Caco-2 (cell line): ENCODE measurements at regions not wholly inside any gene's neighbourhood (a gene's known extent, or its start where the extent isn't known, plus 50 kb on each side); places are given as distances from the start of the nearest gene placed in this dataset.

Experiments used
- BruUV-seq: library from RNA; stranded (reverse); fragments of 400-500 nt; replicated peaks from 2 replicates; lab custom pipeline; 2021; lab: Mats Ljungman, UMichigan
- CTCF ChIA-PET: fragments of 300-600 bp; sonication (Branson Sonifier 250); formaldehyde crosslinking; loops from one replicate; lab custom pipeline; 2022; ENCODE audit warnings: antibody characterized with exemption; lab: Charles Lee
- POLR2A ChIA-PET: fragments of 300-600 bp; sonication (Branson Sonifier 250); formaldehyde crosslinking; loops from one replicate; lab custom pipeline; 2022; ENCODE audit warnings: antibody characterized with exemption; lab: Charles Lee
- DNase-seq, 2 experiments: peaks; one replicate each; pipeline versions ENCODE4 v3.0.0 to v3.0.0-alpha.2; 2020 to 2022
- H3K27me3 ChIP-seq: replicated peaks from 2 replicates; pipeline ENCODE4 v1.6.0; 2011; ENCODE audit warnings: low read length; ENCODE audit not compliant: control insufficient read depth, insufficient read depth
- H3K36me3 ChIP-seq: 2 replicates; pipeline ENCODE4 v1.5.1; 2011; ENCODE audit warnings: low read length; ENCODE audit not compliant: control insufficient read depth, insufficient read depth
- H3K4me1 ChIP-seq: fragments of 250-450 bp; sonication (Bioruptor Pico); 2 replicates; pipeline ENCODE4 v1.5.1; 2020; ENCODE audit warnings: mild to moderate bottlenecking
- H3K4me3 ChIP-seq: 2 replicates; pipeline ENCODE4 v1.5.1; 2011; ENCODE audit warnings: low read depth, mild to moderate bottlenecking, control low read depth, low read length
- H3K9me3 ChIP-seq: fragments of 250-450 bp; sonication (Bioruptor Pico); 2 replicates; pipeline ENCODE4 v1.5.1; 2020; ENCODE audit warnings: mild to moderate bottlenecking, moderate library complexity
- H3K27ac Mint-ChIP-seq: one replicate; pipeline ENCODE4 v1.8.0; 2022; ENCODE audit warnings: mixed read lengths; ENCODE audit not compliant: unreplicated experiment
- H3K27me3 Mint-ChIP-seq: one replicate; pipeline ENCODE4 v1.8.0; 2022; ENCODE audit warnings: mixed read lengths; ENCODE audit not compliant: insufficient read depth, unreplicated experiment
- H3K36me3 Mint-ChIP-seq: one replicate; pipeline ENCODE4 v1.8.0; 2022; ENCODE audit warnings: mild to moderate bottlenecking, mixed read lengths; ENCODE audit not compliant: insufficient read depth, unreplicated experiment
- H3K4me1 Mint-ChIP-seq: one replicate; pipeline ENCODE4 v1.8.0; 2022; ENCODE audit warnings: low read depth, mixed read lengths; ENCODE audit not compliant: unreplicated experiment
- H3K4me3 Mint-ChIP-seq: one replicate; pipeline ENCODE4 v1.8.0; 2022; ENCODE audit warnings: mild to moderate bottlenecking, moderate library complexity, mixed read lengths; ENCODE audit not compliant: unreplicated experiment
- H3K9me3 Mint-ChIP-seq: one replicate; pipeline ENCODE4 v1.8.0; 2022; ENCODE audit warnings: mixed read lengths; ENCODE audit not compliant: unreplicated experiment
- intact Hi-C: fragments of 100-400 bp; cut with micrococcal nuclease; formaldehyde crosslinking; loops from one replicate; pipeline ENCODE4 v1.10.0; 2022; ENCODE audit not compliant: unreplicated experiment
- TF ChIP-seq, protein P1 (sequence below), 2 experiments: fragments of 200-600 bp in 1 of 2; IDR thresholded peaks; 1 replicate in 1 of 2; 2 replicates in 1 of 2; pipeline versions ENCODE4 v1.5.1 to v1.8.0; 2011 to 2022; ENCODE audit warnings: antibody characterized with exemption in 1 of 2, control low read depth in 1 of 2, inconsistent platforms in 1 of 2, low read depth in 1 of 2, low read length in 1 of 2, mild to moderate bottlenecking in 1 of 2, moderate library complexity in 1 of 2; ENCODE audit not compliant: insufficient read depth in 1 of 2, severe bottlenecking in 1 of 2, unreplicated experiment in 1 of 2

DNA sequence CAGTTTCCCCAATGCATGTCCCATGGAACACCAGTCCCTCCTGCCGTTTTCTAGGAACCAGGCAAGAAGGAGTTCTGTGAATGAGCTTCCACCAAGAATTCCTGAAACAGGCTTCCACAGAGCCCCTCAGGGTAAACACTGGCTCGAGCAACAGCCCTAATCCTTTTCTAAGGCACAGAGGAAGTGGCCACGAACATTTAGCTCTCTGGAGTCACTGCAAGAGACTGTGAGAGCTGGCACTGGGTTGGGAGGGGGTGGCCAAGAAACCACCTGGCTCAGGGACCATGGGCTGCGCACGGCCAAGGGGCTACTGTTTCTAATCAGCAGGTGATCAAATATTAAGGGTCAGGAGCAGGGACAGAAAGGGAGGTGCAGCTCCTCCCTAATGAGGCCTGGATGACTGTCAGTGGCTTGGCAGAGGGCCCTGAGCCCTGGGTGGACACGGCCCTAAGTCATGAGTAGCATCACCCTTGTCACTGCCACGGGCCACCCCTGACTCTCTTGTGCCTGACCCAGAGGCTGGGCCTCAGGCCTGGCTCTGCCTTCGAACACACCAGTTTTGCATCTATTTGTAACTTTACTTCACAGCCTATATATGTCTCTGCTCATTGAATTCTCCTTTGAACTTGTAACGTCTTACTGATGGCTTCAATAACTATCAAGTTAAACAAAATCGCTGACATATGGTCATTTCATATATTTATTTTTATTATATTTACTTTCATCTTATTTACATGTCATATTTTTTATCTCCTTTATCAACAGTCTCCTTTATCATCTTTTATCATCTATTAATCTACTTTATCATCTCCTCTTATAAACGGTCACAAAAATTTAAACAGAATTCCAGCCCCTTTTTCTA lies 154.0 kb downstream of the DICER1 start:
- no peak overlapping the region for H3K4me3 ChIP-seq
- Mint-ChIP-seq H3K9me3 (no peaks in the 10 kb centered on the region), H3K4me1 (no peaks in the 10 kb centered on the region), H3K27me3 (peaks cover 42% of the 10 kb centered on the region), H3K4me3 (no peak overlapping the region), H3K36me3 (no peaks in the 10 kb centered on the region), H3K27ac (no peak overlapping the region)
- no peaks in the 10 kb centered on the region for H3K9me3 ChIP-seq
- DNase-seq: no peak
- intact Hi-C loops: no loop called here
- ChIA-PET POLR2A (no interaction called here), CTCF (no interaction called here)
- H3K27me3 ChIP-seq: no peaks in the 10 kb centered on the region; the same call in 1 of the 2 replicates
- H3K4me1 ChIP-seq: no peaks in the 10 kb centered on the region
- H3K36me3 ChIP-seq: no peaks in the 10 kb centered on the region
- TF ChIP-seq, protein P1, sequence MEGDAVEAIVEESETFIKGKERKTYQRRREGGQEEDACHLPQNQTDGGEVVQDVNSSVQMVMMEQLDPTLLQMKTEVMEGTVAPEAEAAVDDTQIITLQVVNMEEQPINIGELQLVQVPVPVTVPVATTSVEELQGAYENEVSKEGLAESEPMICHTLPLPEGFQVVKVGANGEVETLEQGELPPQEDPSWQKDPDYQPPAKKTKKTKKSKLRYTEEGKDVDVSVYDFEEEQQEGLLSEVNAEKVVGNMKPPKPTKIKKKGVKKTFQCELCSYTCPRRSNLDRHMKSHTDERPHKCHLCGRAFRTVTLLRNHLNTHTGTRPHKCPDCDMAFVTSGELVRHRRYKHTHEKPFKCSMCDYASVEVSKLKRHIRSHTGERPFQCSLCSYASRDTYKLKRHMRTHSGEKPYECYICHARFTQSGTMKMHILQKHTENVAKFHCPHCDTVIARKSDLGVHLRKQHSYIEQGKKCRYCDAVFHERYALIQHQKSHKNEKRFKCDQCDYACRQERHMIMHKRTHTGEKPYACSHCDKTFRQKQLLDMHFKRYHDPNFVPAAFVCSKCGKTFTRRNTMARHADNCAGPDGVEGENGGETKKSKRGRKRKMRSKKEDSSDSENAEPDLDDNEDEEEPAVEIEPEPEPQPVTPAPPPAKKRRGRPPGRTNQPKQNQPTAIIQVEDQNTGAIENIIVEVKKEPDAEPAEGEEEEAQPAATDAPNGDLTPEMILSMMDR (IDR thresholded peaks at IDR 0.05; ENCODE audit: insufficient read depth in 1 of 2, low read depth in 1 of 2, low read length in 1 of 2, severe bottlenecking in 1 of 2, unreplicated experiment in 1 of 2): no peak
- BruUV-seq: no TSS peak

DNA sequence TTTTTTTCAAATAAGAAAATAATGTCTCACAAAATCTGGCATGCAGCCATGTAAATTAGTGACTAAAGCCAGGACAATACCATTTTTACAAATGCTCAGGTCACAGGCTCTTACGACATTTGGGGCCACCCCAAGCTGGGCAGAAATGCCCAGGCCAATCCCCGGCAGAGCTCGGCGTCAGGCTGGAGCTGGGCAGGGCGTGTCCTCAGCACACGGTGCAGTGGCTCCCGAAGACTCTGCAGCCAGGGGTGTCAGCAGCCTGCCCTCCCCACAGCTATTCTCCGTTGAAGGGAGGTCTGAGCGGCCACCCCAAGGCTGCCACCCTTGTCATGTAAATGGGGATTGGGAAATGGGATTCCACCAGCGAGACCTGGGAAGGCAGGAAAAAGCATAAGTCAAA lies 158.6 kb downstream of the DICER1 start:
- Histone ChIP-seq H3K36me3 (no peaks in the 10 kb centered on the region), H3K27me3 (no peaks in the 10 kb centered on the region; the same call in 1 of the 2 replicates), H3K4me3 (no peak overlapping the region), H3K9me3 (no peaks in the 10 kb centered on the region), H3K4me1 (no peaks in the 10 kb centered on the region)
- no TSS peak for BruUV-seq
- no peak overlapping the region for H3K4me3 Mint-ChIP-seq
- peaks cover 33% of the 10 kb centered on the region for H3K27me3 Mint-ChIP-seq
- H3K36me3 Mint-ChIP-seq: no peaks in the 10 kb centered on the region
- no peak overlapping the region for H3K27ac Mint-ChIP-seq
- intact Hi-C loops: no loop called here
- TF ChIP-seq, protein P1 (IDR thresholded peaks at IDR 0.05; ENCODE audit: insufficient read depth in 1 of 2, low read depth in 1 of 2, low read length in 1 of 2, severe bottlenecking in 1 of 2, unreplicated experiment in 1 of 2): no peak
- CTCF ChIA-PET: no interaction called here
- no peak for DNase-seq
- no peaks in the 10 kb centered on the region for H3K9me3 Mint-ChIP-seq
- H3K4me1 Mint-ChIP-seq: no peaks in the 10 kb centered on the region
- POLR2A ChIA-PET: no interaction called here

DNA sequence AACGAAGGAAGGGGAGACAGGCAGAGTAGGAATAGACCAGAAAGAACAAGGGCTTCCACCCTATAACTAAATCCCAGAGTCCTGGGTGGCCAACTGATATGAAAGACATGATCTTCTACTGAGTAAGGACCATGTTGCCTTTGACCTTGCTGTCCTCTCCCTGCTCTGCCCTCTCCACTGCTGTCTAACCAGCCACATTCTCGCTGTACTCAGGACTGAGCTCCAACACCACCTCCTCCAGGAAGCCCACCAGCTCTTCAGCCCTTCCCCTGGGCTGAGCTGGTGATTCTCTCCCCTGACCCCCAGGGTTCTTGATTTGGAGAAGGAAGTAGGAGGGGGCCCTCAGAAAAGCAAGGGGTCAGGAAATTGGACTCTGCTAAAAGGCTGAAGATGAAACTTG lies 159.2 kb downstream of the DICER1 start:
- H3K4me3 Mint-ChIP-seq: no peak overlapping the region
- no peaks in the 10 kb centered on the region for H3K4me1 Mint-ChIP-seq
- Histone ChIP-seq H3K27me3 (no peaks in the 10 kb centered on the region; the same call in 1 of the 2 replicates), H3K4me1 (no peaks in the 10 kb centered on the region), H3K9me3 (no peaks in the 10 kb centered on the region), H3K36me3 (no peaks in the 10 kb centered on the region), H3K4me3 (no peak overlapping the region)
- intact Hi-C loops: no loop called here
- ChIA-PET POLR2A (no interaction called here), CTCF (no interaction called here)
- no peak for DNase-seq
- TF ChIP-seq, protein P1 (IDR thresholded peaks at IDR 0.05; ENCODE audit: insufficient read depth in 1 of 2, low read depth in 1 of 2, low read length in 1 of 2, severe bottlenecking in 1 of 2, unreplicated experiment in 1 of 2): no peak
- H3K9me3 Mint-ChIP-seq: no peaks in the 10 kb centered on the region
- H3K27me3 Mint-ChIP-seq: peaks cover 32% of the 10 kb centered on the region
- no TSS peak for BruUV-seq
- H3K36me3 Mint-ChIP-seq: no peaks in the 10 kb centered on the region
- no peak overlapping the region for H3K27ac Mint-ChIP-seq
